ENCODE measurements at regions not wholly inside any gene's neighbourhood (a gene's known extent, or its start where the extent isn't known, plus 50 kb on each side); places are given as distances from the start of the nearest gene placed in this dataset.
"Not testable (repeated sequence)": the region's sequence is repeated elsewhere in the genome, so short reads cannot be mapped to it uniquely, and the experiment has no call there.

GRCh38 chr4:77510367-77510766 is 95.3 kb upstream of the CXCL13 start:
- Histone ChIP-seq H3K27ac (ENCODE audit: low read length) (no peak overlapping the region), H3K9me3 (ENCODE audit: control insufficient read depth, low read length) (no peaks in the 10 kb centered on the region), H3K4me1 (ENCODE audit: control insufficient read depth, insufficient read depth, low read length) (no peaks in the 10 kb centered on the region), H3K27me3 (ENCODE audit: control insufficient read depth, insufficient read depth) (no peaks in the 10 kb centered on the region), H3K4me3 (ENCODE audit: low read length) (no peak overlapping the region)
- ATAC-seq, result no peak
- DNase-seq, result no peak
- 50% methylated on average over 6 of the region's 6 CpGs for WGBS
- intact Hi-C loops (cut with DNase I), result no loop called here

- Histone ChIP-seq H3K27me3 (ENCODE audit: control insufficient read depth, insufficient read depth) (no peaks in the 10 kb centered on the region), H3K4me1 (ENCODE audit: control insufficient read depth, insufficient read depth, low read length) (no peaks in the 10 kb centered on the region), H3K27ac (ENCODE audit: low read length) (no peak overlapping the region), H3K9me3 (ENCODE audit: control insufficient read depth, low read length) (no peaks in the 10 kb centered on the region), H3K4me3 (ENCODE audit: low read length) (no peak overlapping the region)
- no peak for ATAC-seq
- DNase-seq, result no peak
- intact Hi-C loops (cut with DNase I), result no loop called here
- WGBS, result 77% methylated on average over 1 of the region's 1 CpG
Observed at GRCh38 chr4:77525538-77525937, 80.1 kb upstream of the CXCL13 start.

- H3K9me3 ChIP-seq (ENCODE audit: control insufficient read depth, low read length); H3K4me3 ChIP-seq (ENCODE audit: low read length); H3K27ac ChIP-seq (ENCODE audit: low read length); DNase-seq; intact Hi-C loops (cut with DNase I); H3K4me1 ChIP-seq (ENCODE audit: control insufficient read depth, insufficient read depth, low read length); H3K27me3 ChIP-seq (ENCODE audit: control insufficient read depth, insufficient read depth); ATAC-seq: not testable (repeated sequence)
- 93% methylated on average over 3 of the region's 3 CpGs for WGBS
Observed at GRCh38 chr4:77527900-77528299, 77.7 kb upstream of the CXCL13 start.

GRCh38 chr4:77538144-77538543 is 67.5 kb upstream of the CXCL13 start:
- peak; percentile 63 to 90 for ATAC-seq
- Histone ChIP-seq H3K4me3 (ENCODE audit: low read length) (no peak overlapping the region), H3K27ac (ENCODE audit: low read length) (no peak overlapping the region), H3K27me3 (ENCODE audit: control insufficient read depth, insufficient read depth) (no peaks in the 10 kb centered on the region), H3K4me1 (ENCODE audit: control insufficient read depth, insufficient read depth, low read length) (peaks cover 2% of the 10 kb centered on the region), H3K9me3 (ENCODE audit: control insufficient read depth, low read length) (no peaks in the 10 kb centered on the region)
- DNase-seq, result no peak
- intact Hi-C loops (cut with DNase I), result no loop called here

- intact Hi-C loops (cut with DNase I), result no loop called here
- DNase-seq (no peak), ATAC-seq (peak in 1 of 2 donors; percentile 67)
- Histone ChIP-seq H3K27ac (ENCODE audit: low read length) (no peak overlapping the region), H3K4me3 (ENCODE audit: low read length) (no peak overlapping the region), H3K4me1 (ENCODE audit: control insufficient read depth, insufficient read depth, low read length) (peaks cover 2% of the 10 kb centered on the region), H3K27me3 (ENCODE audit: control insufficient read depth, insufficient read depth) (no peaks in the 10 kb centered on the region), H3K9me3 (ENCODE audit: control insufficient read depth, low read length) (no peaks in the 10 kb centered on the region)
- 28% methylated on average over 4 of the region's 4 CpGs for WGBS
Observed at GRCh38 chr4:77538574-77539157, 67.0 kb upstream of the CXCL13 start.

All from right cardiac atrium (tissue), 5 donors.